Upper lobe of left lung (tissue), 4 donors: ENCODE measurements at regions not wholly inside any gene's neighbourhood (a gene's known extent, or its start where the extent isn't known, plus 50 kb on each side); places are given as distances from the start of the nearest gene placed in this dataset.

Experiments used
- EP300 ChIP-seq, 4 donors: sonication (generic); formaldehyde crosslinking; IDR thresholded peaks; one replicate each; pipeline ENCODE4 v1.5.1; 2017; ENCODE audit warnings: antibody characterized with exemption in 4 of 4, control low read depth in 2 of 4
- POLR2A ChIP-seq, 4 donors: fragments of 450-650 bp; IDR thresholded peaks; one replicate each; pipeline ENCODE4 v1.5.1; 2016 to 2017; ENCODE audit warnings: antibody characterized with exemption in 4 of 4, mild to moderate bottlenecking in 2 of 4
- POLR2AphosphoS5 ChIP-seq, 2 donors: sonication (generic); formaldehyde crosslinking; IDR thresholded peaks; one replicate each; pipeline ENCODE4 v1.5.1; 2017; ENCODE audit warnings: antibody characterized with exemption in 2 of 2
- TF ChIP-seq, protein P1 (sequence below), 6 experiments: fragments of 450-650 bp in 4 of 6; fragments of 200-600 bp in 2 of 6; sonication (generic) in 2 of 6; IDR thresholded peaks; one replicate each; pipeline ENCODE4 v1.5.1; 2016 to 2019; ENCODE audit warnings: antibody characterized with exemption in 6 of 6

DNA sequence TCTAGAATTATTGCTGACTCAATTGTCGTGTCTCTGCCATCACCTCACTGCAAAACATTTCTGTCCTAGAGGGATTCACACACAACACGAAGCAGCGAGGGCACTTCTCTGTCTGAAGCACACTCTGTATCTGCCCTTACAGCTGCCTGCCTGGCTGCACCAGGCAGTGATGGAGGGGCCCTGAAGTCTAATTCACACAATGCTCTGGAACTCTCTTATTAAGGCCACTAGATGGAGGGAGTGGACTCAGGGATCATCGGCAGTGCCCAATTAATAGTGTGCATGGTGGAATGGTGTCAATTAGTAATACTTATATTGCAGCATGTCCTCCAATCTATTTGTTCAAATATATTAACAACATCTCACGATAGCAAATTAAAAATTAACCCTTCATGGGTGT is 157.5 kb upstream of the MAP1B start:
- TF ChIP-seq, protein P1, sequence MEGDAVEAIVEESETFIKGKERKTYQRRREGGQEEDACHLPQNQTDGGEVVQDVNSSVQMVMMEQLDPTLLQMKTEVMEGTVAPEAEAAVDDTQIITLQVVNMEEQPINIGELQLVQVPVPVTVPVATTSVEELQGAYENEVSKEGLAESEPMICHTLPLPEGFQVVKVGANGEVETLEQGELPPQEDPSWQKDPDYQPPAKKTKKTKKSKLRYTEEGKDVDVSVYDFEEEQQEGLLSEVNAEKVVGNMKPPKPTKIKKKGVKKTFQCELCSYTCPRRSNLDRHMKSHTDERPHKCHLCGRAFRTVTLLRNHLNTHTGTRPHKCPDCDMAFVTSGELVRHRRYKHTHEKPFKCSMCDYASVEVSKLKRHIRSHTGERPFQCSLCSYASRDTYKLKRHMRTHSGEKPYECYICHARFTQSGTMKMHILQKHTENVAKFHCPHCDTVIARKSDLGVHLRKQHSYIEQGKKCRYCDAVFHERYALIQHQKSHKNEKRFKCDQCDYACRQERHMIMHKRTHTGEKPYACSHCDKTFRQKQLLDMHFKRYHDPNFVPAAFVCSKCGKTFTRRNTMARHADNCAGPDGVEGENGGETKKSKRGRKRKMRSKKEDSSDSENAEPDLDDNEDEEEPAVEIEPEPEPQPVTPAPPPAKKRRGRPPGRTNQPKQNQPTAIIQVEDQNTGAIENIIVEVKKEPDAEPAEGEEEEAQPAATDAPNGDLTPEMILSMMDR (IDR thresholded peaks at IDR 0.05) = no peak
- TF ChIP-seq POLR2AphosphoS5 (IDR thresholded peaks at IDR 0.05) (no peak), EP300 (IDR thresholded peaks at IDR 0.05) (no peak), POLR2A (IDR thresholded peaks at IDR 0.05) (no peak)
